ENCODE measurements at regions not wholly inside any gene's neighbourhood (a gene's known extent, or its start where the extent isn't known, plus 50 kb on each side); places are given as distances from the start of the nearest gene placed in this dataset.

GRCh38 chr14:85317491-85318021 lies 212.4 kb upstream of the FLRT2 start:
- H3K4me2 ChIP-seq (ENCODE audit: low read length): no peak overlapping the region
- H2AFZ ChIP-seq (ENCODE audit: low read depth, low read length): no peak overlapping the region
- no peaks in the 10 kb centered on the region for H3K79me2 ChIP-seq (replicated peaks; ENCODE audit: insufficient read depth, low read length)
- no peak overlapping the region for H3K9ac ChIP-seq (ENCODE audit: low read length)
- H3K36me3 ChIP-seq (ENCODE audit: insufficient read depth, low read length): no peaks in the 10 kb centered on the region
- no peaks in the 10 kb centered on the region for H3K9me3 ChIP-seq (ENCODE audit: low read length)
- no peak overlapping the region for H3K27ac ChIP-seq (ENCODE audit: low read length)
- H3K27me3 ChIP-seq (ENCODE audit: insufficient read depth, low read depth, low read length): no peaks in the 10 kb centered on the region
- H3K9me2 ChIP-seq (ENCODE audit: insufficient read depth, low read length): no peaks in the 10 kb centered on the region
- H4K20me1 ChIP-seq (ENCODE audit: insufficient read depth): no peaks in the 10 kb centered on the region
- TF ChIP-seq, protein P1, sequence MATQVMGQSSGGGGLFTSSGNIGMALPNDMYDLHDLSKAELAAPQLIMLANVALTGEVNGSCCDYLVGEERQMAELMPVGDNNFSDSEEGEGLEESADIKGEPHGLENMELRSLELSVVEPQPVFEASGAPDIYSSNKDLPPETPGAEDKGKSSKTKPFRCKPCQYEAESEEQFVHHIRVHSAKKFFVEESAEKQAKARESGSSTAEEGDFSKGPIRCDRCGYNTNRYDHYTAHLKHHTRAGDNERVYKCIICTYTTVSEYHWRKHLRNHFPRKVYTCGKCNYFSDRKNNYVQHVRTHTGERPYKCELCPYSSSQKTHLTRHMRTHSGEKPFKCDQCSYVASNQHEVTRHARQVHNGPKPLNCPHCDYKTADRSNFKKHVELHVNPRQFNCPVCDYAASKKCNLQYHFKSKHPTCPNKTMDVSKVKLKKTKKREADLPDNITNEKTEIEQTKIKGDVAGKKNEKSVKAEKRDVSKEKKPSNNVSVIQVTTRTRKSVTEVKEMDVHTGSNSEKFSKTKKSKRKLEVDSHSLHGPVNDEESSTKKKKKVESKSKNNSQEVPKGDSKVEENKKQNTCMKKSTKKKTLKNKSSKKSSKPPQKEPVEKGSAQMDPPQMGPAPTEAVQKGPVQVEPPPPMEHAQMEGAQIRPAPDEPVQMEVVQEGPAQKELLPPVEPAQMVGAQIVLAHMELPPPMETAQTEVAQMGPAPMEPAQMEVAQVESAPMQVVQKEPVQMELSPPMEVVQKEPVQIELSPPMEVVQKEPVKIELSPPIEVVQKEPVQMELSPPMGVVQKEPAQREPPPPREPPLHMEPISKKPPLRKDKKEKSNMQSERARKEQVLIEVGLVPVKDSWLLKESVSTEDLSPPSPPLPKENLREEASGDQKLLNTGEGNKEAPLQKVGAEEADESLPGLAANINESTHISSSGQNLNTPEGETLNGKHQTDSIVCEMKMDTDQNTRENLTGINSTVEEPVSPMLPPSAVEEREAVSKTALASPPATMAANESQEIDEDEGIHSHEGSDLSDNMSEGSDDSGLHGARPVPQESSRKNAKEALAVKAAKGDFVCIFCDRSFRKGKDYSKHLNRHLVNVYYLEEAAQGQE (IDR thresholded peaks at IDR 0.05; ENCODE audit: borderline replicate concordance): no peak
- TF ChIP-seq EP300 (conservative IDR thresholded peaks at IDR 0.05; ENCODE audit: poor library complexity, severe bottlenecking) (no peak), RAD21 (conservative IDR thresholded peaks at IDR 0.05) (no peak), SMC3 (conservative IDR thresholded peaks at IDR 0.05; ENCODE audit: poor library complexity) (no peak), TAF1 (IDR thresholded peaks at IDR 0.05; ENCODE audit: low read depth) (no peak), EZH2 (IDR thresholded peaks at IDR 0.05; ENCODE audit: borderline replicate concordance, insufficient read depth, low read length, poor library complexity, severe bottlenecking) (no peak), POLR2AphosphoS5 (IDR thresholded peaks at IDR 0.05) (no peak), MXI1 (conservative IDR thresholded peaks at IDR 0.05; ENCODE audit: poor library complexity, severe bottlenecking) (no peak)
- TF ChIP-seq, protein P2, sequence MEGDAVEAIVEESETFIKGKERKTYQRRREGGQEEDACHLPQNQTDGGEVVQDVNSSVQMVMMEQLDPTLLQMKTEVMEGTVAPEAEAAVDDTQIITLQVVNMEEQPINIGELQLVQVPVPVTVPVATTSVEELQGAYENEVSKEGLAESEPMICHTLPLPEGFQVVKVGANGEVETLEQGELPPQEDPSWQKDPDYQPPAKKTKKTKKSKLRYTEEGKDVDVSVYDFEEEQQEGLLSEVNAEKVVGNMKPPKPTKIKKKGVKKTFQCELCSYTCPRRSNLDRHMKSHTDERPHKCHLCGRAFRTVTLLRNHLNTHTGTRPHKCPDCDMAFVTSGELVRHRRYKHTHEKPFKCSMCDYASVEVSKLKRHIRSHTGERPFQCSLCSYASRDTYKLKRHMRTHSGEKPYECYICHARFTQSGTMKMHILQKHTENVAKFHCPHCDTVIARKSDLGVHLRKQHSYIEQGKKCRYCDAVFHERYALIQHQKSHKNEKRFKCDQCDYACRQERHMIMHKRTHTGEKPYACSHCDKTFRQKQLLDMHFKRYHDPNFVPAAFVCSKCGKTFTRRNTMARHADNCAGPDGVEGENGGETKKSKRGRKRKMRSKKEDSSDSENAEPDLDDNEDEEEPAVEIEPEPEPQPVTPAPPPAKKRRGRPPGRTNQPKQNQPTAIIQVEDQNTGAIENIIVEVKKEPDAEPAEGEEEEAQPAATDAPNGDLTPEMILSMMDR (IDR thresholded peaks at IDR 0.05; ENCODE audit: poor library complexity, severe bottlenecking): no peak
- no peaks in the 10 kb centered on the region for H3F3A ChIP-seq (ENCODE audit: insufficient read depth, low read length, poor library complexity, severe bottlenecking)
- H3K4me3 ChIP-seq (ENCODE audit: low read length): no peak overlapping the region

DNA sequence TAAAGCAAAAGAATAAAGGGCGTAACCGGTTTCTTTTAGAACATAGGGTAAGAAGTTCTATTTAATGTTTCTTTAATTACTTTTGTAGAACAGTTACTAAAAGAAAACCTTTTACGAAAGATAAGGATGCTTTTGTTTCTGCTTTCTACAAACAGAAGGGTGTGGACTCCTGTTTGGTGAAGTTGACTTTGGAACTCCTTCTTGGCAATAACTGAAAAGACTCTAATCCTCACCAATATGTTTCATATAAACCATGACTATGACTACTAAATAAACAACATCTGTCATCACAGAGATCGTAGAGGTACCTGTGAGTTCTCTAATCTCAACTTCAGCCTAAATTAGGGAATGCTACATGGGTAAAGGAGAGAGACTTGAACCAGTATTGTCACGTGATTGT lies 210.8 kb upstream of the FLRT2 start:
- no peak for TF ChIP-seq EP300 (conservative IDR thresholded peaks at IDR 0.05; ENCODE audit: poor library complexity, severe bottlenecking)
- Histone ChIP-seq H3K9ac (ENCODE audit: low read length) (no peak overlapping the region), H3F3A (ENCODE audit: insufficient read depth, low read length, poor library complexity, severe bottlenecking) (no peaks in the 10 kb centered on the region), H3K27me3 (ENCODE audit: insufficient read depth, low read depth, low read length) (no peaks in the 10 kb centered on the region), H3K4me3 (ENCODE audit: low read length) (no peak overlapping the region), H3K79me2 (replicated peaks; ENCODE audit: insufficient read depth, low read length) (no peaks in the 10 kb centered on the region), H3K4me2 (ENCODE audit: low read length) (no peak overlapping the region), H4K20me1 (ENCODE audit: insufficient read depth) (no peaks in the 10 kb centered on the region), H2AFZ (ENCODE audit: low read depth, low read length) (no peak overlapping the region), H3K9me2 (ENCODE audit: insufficient read depth, low read length) (no peaks in the 10 kb centered on the region), H3K9me3 (ENCODE audit: low read length) (no peaks in the 10 kb centered on the region), H3K36me3 (ENCODE audit: insufficient read depth, low read length) (no peaks in the 10 kb centered on the region), H3K27ac (ENCODE audit: low read length) (no peak overlapping the region)
